Body of pancreas (tissue), 4 donors: ENCODE measurements at regions not wholly inside any gene's neighbourhood (a gene's known extent, or its start where the extent isn't known, plus 50 kb on each side); places are given as distances from the start of the nearest gene placed in this dataset.

Experiments
- CTCF ChIP-seq, 7 experiments: fragments of 450-650 bp in 4 of 7; fragments of 200-600 bp in 3 of 7; sonication (generic) in 3 of 7; IDR thresholded peaks; one replicate each; pipeline ENCODE4 v1.5.1; 2016 to 2019; ENCODE audit warnings: antibody characterized with exemption in 7 of 7
- POLR2A ChIP-seq, 3 donors: fragments of 450-650 bp; IDR thresholded peaks; one replicate each; pipeline ENCODE4 v1.6.1; 2016; ENCODE audit warnings: antibody characterized with exemption in 3 of 3, mild to moderate bottlenecking in 2 of 3

GRCh38 chr6:142015011-142015410 is 117.7 kb upstream of the GJE1 start:
- TF ChIP-seq CTCF (IDR thresholded peaks at IDR 0.05), result no peak
- TF ChIP-seq POLR2A (IDR thresholded peaks at IDR 0.05), result no peak
